Epithelial cell of esophagus (primary cell): ENCODE measurements at regions not wholly inside any gene's neighbourhood (a gene's known extent, or its start where the extent isn't known, plus 50 kb on each side); places are given as distances from the start of the nearest gene placed in this dataset.

ENCODE experiments used
- DNase-seq: peaks from one replicate; pipeline ENCODE4 v3.0.0; 2010; ENCODE audit warnings: low read depth
- H3K4me3 ChIP-seq: 2 replicates; pipeline ENCODE4 v1.5.1; 2011; ENCODE audit warnings: mild to moderate bottlenecking, low read length, control low read depth
- CTCF ChIP-seq: IDR thresholded peaks from 2 replicates; pipeline ENCODE4 v1.5.1; 2011; ENCODE audit warnings: low read depth, mild to moderate bottlenecking, low read length, control low read depth, inconsistent platforms; ENCODE audit not compliant: insufficient read depth; ENCODE audit errors: missing control alignments

- TF ChIP-seq CTCF: no peak
- peak; percentile 66 for DNase-seq
- H3K4me3 ChIP-seq: no peak overlapping the region
Measured at GRCh38 chr5:44885903-44886302, 77.2 kb downstream of the MRPS30 start.

GRCh38 chr5:44887722-44888121 lies 79.0 kb downstream of the MRPS30 start:
- no peak for DNase-seq

GRCh38 chr5:44888435-44888834 lies 79.7 kb downstream of the MRPS30 start:
- H3K4me3 ChIP-seq: no peak overlapping the region
- no peak for TF ChIP-seq CTCF
- DNase-seq: no peak

More at GRCh38 chr5:44887722-44888121, 79.0 kb downstream of the MRPS30 start:
- no peak overlapping the region for H3K4me3 ChIP-seq
- no peak for TF ChIP-seq CTCF

- TF ChIP-seq CTCF: no peak
- no peak overlapping the region for H3K4me3 ChIP-seq
- DNase-seq: no peak
Measured at GRCh38 chr5:44891116-44891515, 82.4 kb downstream of the MRPS30 start.

GRCh38 chr5:44900273-44900954 lies 91.7 kb downstream of the MRPS30 start:
- DNase-seq: no peak
- H3K4me3 ChIP-seq: no peak overlapping the region

GRCh38 chr5:44907396-44907795 lies 98.6 kb downstream of the MRPS30 start:
- no peak for DNase-seq
- no peak for TF ChIP-seq CTCF
- no peak overlapping the region for H3K4me3 ChIP-seq

More at GRCh38 chr5:44900273-44900954, 91.7 kb downstream of the MRPS30 start:
- TF ChIP-seq CTCF: no peak

- H3K4me3 ChIP-seq: no peak overlapping the region
- DNase-seq: no peak
- no peak for TF ChIP-seq CTCF
Measured at GRCh38 chr5:44909004-44909403, 100.3 kb downstream of the MRPS30 start.
